HPDE6-E6E7 (cell line): ENCODE measurements at regions not wholly inside any gene's neighbourhood (a gene's known extent, or its start where the extent isn't known, plus 50 kb on each side); places are given as distances from the start of the nearest gene placed in this dataset.
"Not testable (repeated sequence)": the region's sequence is repeated elsewhere in the genome, so short reads cannot be mapped to it uniquely, and the experiment has no call there.

Source experiments
- DNase-seq: peaks from one replicate; pipeline ENCODE4 v3.0.0; 2011; ENCODE audit warnings: missing footprints; ENCODE audit errors: extremely low spot score

DNA sequence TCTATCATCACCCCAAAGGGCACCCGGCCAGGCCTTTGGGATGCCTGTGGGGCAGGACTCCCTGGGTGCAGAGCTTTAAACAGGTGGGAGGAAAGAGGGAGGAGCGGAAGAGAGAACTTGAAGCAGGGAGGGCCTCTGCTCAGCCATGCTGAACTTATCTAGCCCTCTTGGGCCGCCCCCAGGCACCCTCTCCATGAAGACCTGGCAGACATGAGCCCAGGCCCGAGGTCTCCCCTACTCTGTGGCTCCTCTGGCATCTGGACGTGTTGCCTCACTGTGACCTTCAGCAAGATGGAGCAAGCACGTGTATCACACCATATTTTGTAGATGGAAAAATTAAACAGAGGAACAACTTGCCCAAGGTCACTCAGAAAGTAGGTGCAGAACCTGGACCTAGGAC, 711.4 kb downstream of the MATN1 start:
- no peak for DNase-seq

DNA sequence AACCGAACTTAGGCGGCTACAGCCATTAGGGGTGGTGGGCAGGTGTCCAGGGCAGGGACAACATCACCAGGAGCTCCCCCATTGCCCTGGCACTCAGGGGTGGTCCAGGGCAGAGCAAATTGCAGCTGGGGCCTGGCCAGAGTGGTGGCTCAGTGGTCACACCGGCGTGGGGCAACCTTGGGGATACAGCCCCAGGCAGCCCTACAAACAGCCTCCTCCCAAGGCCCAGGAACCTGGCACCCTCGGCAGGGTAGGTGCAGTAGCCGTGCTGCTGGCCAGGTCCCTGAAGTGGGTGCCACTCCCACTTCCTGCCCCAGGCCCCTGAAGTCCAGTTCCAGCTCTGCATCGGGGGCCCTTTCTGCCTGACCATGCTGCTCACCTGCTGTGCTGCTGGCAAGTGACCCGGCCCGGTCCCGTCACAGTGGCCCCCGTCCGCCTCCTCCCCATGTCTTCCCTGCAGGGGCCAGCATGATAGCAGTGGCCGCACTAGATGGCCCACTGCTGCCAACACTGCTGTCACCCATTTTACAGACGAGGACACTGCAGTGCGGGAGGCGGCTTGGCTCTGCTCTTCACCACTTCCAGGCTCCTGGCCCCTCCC, 712.8 kb downstream of the MATN1 start:
- DNase-seq = no peak

DNA sequence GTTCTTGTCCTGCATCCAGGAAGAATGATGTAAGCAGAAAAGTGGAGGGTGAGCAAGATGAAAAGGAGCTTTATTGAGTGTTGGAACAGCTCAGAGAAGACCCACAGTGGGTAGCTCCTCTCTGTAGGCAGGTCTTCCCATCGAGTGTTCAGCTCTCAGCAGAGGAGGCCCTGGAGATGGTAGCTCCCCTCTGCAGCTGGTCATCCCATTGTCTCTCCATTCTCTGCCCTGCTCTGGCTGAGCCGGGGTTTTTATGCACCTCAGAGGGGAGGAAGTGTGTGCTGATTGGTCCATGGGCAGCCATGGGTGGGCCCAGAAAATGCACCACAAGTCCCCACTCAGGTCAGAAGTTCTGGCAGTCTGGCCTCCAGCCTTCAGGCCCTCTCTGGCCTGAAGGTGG, 713.7 kb downstream of the MATN1 start:
- DNase-seq = no peak

DNA sequence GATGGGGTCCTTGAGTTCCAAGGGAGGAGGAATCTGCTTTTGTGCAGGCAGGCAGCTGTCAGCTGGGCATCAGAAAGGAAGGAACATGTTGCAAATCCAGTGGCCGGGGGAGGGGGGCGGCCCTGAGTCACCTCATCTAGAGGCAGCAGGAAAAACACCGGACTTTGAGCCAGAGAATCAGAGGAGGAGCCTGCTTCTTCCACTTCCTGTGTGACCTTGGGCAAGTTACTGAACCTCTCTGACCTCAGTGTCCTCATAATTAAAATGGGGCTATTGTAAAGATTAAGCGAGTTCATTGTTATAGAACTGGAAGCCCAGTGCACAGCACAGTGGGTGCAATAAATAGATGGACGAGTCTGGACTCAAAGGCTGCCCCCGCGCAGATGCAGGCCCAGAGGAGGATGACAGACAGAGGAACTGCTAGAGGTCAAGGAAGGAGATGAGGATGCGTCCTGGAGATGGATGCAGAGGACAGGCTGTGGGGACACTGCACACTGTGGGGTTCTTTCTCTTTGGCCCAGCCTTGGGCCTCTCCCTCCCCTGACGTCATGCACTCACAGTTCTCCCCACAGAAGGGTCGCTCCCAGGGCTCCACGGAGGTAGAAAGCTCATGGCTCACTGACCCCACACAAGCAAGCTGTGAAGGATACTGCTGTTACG, 714.3 kb downstream of the MATN1 start:
- DNase-seq = no peak

DNA sequence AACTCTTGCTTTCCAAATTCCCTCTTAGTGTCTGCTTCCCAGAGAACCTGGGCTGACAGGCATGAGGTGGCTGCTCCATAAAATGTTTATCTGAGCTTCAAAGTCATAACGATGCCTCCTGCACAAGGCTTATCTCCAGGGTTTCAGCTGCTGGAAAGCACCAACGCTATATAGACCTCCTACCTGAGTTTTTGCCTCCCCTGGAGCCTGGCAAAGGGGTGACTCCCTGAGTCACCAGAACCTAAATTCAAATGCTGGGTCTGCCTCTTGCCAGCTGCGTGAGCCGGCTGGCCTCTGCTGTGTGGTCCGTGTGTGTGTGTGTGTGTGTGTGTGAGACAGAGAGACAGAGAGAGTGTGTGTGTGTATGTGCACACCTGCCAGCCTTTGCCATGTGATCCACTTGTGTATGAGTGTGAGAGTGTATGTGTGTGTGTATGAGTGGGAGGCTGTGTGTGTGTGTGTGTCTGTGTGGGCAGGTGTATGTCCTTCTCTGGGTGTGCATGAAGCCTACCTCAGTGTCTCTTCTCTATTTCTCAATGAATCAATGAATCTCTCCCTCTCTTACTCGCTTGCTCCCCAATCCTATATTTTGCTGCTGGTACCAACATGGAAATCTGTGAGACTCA, 714.9 kb downstream of the MATN1 start:
- DNase-seq = no peak

DNA sequence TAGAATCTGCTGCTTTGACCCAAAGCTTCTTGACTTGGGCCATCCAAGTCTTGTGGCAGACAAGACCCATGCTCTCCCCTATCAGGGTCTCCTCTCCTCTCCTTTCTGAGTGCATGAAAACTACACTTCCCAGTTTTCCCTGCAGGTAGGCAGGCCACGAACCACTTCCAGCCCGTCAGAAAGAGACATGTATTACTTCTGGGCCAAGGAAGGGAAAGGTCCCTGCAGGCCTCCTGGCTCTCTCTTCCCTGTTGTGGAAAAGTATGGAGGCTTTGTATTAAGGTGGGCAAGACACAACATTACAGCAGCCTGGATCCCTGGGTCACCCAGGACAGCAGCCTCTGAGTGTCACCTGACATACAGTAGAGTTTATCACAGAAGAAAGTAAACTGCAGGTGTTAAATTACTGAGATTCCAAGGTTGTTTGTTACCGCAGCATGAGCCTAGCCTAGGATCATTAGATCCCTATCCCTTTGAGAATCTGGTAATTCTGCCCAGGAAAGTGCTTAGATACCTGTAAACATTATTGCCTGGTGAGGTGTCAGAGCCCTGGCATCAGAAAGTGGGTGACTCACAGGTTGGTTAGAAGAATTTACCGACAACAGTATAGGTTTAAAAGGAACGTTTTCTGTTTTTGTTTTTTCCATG, 717.3 kb downstream of the MATN1 start:
- DNase-seq = peak; percentile 49

DNA sequence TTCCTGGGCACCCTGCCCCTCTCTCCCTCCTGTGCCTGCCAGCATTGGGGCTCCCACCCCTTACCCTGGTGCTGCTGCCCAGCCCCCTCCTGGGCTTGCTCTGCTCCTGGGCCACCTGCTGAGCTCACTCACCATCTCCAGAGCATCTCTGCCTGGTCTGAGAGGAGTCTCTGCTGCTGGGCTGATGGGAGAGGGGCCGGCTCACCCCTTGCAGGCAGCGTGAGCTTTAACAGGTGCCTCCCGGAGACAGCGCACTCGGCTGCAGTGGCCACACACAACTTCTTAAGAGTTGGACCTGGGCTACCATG, 721.7 kb downstream of the MATN1 start:
- DNase-seq = no peak

DNA sequence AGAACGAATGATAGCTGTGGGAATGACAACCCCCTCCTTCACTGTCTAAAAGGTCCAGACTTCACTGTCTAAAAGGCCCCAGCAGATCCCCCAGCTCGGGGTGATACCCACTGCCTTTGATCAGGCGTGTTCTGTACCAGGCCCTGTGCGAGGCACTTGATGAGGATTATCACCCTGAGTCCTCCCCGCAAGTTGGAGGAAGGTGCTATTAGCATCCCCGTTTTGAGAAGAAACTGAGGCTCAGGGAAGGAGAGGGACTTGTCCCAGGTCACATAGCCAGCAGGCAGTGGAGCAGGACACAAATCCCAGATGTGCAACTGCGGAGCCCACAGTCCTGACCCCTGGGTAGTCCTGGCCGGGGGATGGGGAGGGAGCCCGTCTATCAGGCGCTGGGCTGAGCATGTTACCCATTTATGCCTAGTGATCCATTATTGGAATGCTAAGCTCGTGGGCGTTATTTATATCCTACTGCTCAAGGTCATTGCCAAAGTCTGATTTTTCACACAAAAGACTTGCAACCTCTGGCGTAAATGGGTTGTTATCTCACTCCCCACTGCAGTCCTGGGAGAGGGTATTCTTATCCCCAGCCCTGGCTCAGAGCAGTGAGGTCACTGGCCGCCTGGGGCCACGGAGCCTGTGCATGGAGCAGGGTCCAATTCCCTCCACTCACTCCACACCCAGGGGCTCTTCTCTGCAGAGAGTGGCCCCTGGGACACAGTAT, 722.2 kb downstream of the MATN1 start:
- no peak for DNase-seq

DNA sequence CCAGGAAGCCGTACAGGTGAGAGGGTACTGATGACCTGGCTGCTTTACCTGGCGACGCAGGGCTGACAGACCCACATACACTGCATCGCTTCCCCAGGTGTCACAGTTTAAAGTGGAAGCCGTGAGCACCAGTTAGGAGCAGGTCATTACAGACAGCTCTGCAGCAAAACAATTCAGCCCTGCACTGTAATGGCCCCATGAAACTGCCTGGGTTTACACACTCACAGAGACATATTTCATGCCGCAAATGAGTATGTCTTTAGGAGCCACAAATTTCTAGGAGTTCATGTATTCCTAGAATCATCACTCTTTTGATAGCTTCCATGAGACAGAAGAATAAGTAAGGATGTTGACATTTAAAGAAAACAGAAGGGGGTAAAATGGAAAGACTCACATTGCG, 723.1 kb downstream of the MATN1 start:
- no peak for DNase-seq

DNA sequence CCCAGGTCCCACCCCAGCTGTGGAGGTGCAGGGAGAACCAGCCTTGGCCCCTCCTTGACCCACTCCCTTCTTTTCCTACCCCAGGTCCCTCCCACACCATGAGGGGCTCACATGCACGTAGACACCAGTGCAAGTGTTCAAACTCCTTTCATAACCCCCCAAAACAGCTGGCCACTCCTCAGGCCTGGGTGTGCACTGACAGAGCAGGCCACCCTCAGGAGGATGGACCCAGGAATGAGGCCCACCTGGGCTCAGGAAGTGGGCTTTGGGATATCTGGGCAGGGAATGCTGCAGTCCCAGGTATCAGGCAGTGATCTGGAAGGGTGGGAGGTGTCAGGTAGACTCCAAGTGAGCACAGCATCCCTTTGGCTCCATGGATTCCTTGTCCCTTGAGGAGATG, 723.8 kb downstream of the MATN1 start:
- DNase-seq = no peak

DNA sequence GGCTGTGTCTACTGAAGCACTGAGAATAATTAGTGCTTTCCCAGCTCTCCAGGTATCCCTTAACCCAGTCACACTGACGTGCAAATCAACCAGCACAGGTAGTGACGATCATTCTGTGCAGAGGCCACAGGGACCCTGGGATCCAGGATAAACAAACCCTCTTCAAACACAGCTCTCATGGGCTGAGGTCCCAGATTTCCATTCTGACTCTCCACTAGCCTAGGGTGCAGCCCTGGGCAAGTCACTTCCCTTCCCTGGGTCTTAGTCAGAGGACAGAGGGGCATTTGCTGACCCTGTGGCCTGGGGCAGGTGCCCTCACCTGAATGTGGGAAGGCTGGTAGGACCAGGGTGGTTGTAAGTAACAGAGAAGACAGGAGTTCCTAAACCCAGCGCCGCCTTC, 724.7 kb downstream of the MATN1 start:
- no peak for DNase-seq

DNA sequence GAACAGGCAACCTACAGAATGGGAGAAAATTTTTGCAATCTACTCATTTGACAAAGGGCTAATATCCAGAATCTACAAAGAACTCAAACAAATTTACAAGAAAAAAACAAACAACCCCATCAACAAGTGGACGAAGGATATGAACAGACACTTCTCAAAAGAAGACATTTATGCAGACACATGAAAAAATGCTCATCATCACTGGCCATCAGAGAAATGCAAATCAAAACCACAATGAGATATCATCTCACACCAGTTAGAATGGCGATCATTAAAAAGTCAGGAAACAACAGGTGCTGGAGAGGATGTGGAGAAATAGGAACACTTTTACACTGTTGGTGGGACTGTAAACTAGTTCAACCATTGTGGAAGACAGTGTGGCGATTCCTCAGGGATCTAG, 725.6 kb downstream of the MATN1 start:
- DNase-seq = not testable (repeated sequence)

DNA sequence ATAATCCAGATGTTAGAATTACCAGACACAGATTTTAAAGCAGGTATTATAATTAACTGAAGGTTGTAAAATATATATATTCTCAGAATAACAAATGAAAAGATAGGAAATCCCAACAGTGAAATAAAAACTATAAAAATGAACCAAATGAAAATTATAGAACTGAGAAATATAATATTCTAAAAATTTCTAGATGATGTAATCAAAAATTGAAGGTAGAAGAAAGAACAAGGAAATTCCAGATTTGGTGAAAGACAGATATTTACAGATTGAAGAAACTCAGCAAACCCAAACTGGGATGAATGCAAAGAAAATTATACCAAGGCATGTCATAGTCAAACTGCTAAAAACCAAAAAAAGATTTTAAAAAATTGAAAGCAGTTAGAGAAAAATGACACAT, 729.4 kb downstream of the MATN1 start:
- no peak for DNase-seq

DNA sequence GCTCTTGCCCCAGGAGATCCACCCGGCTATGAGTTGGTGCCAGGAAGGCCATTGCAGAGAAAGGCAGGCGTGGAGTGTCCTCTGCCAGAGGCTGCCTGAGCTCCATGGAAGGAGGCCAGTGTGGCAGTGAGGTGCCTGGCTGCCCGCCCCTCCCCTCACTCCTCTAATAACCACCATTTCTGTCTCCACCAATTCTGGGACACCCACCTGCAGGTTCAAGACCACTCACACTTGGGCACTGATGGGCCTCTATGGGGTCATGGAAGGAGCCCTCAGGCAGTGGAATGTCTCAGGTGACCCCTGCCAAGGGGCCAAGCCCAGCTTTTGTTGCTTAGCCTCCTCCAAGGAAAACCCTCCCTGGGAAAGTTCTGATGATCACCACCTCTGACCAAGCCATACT, 731.6 kb downstream of the MATN1 start:
- no peak for DNase-seq

DNA sequence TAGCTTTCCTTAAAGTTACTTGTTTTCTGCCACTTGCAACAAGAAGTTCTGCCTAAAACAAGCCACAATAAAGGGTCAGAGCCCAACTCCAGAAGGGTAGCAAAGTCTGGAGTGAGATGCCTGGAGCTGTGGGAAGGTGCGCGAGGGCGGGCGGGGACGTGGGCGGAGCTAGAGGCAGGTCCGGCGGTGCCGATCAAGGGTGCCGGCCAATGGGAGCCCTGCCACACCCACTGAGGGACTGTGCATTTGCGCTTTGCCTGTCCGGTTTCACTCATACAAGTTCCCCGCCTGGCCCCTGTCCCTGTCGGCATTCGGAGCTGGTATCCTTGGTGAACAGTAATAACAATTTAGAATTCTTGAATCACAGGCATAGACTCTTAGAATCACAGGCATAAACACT, 732.4 kb downstream of the MATN1 start:
- DNase-seq = no peak

DNA sequence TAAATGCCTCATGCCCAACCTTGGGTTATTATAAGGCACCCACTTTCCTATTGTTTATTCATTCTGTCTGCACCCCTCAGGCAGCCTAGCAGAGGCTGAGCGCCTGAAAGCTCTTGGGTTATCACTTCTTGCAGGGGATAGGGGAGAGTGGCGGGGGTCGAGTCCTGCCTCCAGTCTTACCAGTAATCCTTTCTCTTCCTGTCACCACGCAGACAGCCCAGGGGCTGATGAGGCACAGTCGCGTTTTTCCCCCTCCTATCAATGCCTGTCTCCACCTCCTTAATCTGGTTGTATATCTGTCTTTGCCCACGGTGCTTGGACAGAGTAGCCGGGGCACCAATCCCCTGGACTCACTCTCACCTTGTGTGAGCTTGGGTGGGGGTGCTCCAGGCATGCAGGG, 733.1 kb downstream of the MATN1 start:
- no peak for DNase-seq

DNA sequence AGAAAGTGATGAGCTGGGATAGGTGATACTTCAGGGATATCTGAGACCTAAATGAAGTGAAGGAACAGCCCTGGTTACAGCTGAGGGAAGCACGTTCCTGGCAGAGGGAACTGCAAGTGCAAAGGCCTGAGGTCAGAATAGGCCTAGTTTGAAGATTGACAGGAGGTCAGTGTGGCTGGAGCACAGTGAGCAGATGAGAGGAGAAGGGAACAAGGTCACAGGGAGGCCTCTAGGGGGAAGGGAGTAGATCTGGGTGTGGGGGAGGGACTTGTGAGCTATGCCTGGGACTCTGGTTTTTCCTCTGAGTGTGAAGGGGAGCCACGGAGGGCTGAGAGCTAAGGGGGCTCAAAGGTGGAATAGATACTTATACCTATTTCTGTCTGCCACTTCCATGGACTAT, 736.4 kb downstream of the MATN1 start:
- DNase-seq = no peak

DNA sequence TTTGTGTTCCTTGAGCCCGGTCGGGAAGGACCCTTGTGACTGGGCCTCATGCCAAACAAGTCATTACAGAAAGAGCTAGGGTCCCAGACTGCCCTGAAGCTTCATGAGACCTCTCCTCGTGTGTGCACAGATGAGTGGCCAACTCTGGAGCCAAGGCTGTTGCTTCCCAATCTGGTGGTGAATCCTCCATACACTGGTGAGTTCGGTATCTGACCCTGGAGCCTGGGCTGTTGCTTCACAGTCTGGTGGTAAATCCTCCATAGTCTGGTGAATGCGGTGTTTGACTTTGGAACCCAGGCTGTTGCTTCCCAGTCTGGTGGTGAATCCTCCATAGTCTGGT, 737.8 kb downstream of the MATN1 start:
- DNase-seq = no peak

DNA sequence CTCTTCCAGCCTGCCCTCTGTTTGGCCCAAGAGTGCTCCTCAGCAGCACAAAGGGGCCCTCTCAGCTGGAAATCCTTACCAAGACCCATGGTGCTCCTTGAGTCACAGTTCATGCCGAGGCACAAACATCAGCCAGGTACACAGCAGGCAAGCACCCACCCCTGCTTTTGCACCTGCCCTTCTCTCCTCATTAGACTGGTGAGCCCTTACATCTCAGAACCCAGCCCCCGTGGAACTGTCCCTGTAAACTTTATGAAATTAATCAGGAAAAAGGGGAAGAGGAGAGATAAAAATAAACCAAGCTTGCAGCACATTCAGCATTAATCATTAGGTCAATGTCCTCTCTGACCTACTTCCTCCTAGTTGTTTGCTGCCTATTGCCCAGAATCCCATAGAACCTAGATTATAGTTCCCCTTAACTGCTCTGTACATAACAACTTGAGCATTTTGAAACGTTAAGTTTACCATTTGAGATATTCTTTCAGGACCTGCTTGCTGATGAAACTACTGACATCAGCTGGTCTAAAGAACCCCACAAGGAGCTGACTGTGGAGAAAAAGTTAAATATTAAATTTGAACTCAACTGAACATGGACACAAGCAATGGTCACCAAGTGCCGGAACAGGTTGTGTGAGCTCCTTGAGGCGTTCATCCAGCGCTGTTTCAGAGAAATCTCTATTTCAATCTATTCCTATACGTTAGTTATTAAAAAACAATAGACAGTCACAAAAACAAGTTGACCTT, 738.4 kb downstream of the MATN1 start:
- no peak for DNase-seq

DNA sequence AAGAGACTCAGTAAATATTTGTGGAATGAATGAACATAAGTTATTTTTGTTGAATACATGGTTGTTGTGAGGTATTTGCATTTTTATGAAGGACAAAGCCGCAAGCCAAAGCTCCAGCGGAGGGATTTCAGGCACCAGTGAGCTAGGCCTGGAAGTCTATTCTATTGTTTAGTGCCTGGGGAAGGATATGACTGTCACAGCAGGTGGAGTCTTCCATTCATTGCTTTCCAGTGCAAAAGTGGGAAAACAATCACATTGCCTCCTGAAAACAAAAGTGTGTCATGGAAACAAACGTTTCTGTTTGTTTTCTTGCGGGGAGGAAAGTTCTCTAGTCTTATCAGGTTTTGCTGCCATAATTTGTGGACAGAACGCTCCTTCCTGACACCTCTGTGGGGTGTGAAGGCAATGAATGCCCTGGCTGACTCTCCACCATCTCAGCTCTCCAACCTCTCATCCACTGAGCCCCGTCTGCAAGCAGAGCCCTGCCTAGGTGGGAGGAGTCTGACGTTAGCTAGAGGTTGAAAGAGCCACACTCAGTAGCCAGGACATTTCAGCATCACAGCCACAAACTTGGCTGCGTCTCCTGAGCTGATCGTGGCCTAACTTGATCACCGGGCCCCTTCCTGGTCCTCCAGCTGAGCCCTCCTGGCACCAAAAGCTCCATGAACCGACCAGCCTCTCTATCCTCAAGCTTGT, 739.1 kb downstream of the MATN1 start:
- DNase-seq = no peak

DNA sequence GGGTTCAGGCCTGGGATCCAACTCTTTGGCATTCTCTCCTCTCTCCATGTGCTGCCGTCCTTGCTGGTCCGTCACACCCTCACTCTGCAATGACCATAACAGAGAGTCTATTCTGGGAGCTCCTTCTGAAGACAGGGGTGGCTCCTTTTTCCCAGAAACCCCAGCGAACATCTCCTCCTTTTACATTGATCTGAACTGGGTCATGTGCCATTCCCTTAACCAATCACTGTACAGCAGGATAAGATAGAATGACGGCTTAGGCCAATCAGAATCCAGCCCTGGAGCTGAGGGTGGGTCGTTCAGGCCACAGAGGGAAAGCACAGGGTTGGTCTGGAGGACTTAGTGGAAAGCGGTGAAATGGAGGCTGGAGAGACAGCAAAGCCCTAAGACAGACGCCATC, 740.1 kb downstream of the MATN1 start:
- DNase-seq = no peak
